ENCODE measurements at regions not wholly inside any gene's neighbourhood (a gene's known extent, or its start where the extent isn't known, plus 50 kb on each side); places are given as distances from the start of the nearest gene placed in this dataset.

GRCh38 chr18:51520676-51521180 is 323.2 kb upstream of the MEX3C start:
- BruUV-seq (replicated peaks) = no TSS peak
- no peak for ATAC-seq

More at GRCh38 chr18:51520676-51521180, 323.2 kb upstream of the MEX3C start:
- H3K36me3 ChIP-seq (ENCODE audit: control insufficient read depth in 2 of 2, insufficient read depth in 2 of 2, low read length in 1 of 2) = no peaks in the 10 kb centered on the region
- ChIA-PET CTCF (no interaction called here), SMC1A (ENCODE audit: uncharacterized antibody, unreplicated experiment) (no interaction called here), POLR2A (no interaction called here), RAD21 (ENCODE audit: unreplicated experiment) (no interaction called here)
- TF ChIP-seq CBX5 (IDR thresholded peaks at IDR 0.05; ENCODE audit: low read depth) (no peak), RBBP5 (conservative IDR thresholded peaks at IDR 0.05) (no peak), MXI1 (IDR thresholded peaks at IDR 0.05; ENCODE audit: low read depth, low read length) (no peak), GATAD2B (conservative IDR thresholded peaks at IDR 0.05; ENCODE audit: low read depth) (no peak), REST (IDR thresholded peaks at IDR 0.05; ENCODE audit: low read depth, low read length) (no peak), CBX3 (IDR thresholded peaks at IDR 0.05; ENCODE audit: borderline replicate concordance, low read depth) (no peak), ZBED1 (IDR thresholded peaks at IDR 0.05; ENCODE audit: borderline replicate concordance) (no peak), TCF3 (IDR thresholded peaks at IDR 0.05; ENCODE audit: borderline replicate concordance, insufficient read depth, low read depth, low read length) (no peak), USF2 (IDR thresholded peaks at IDR 0.05; ENCODE audit: borderline replicate concordance, low read depth, low read length) (no peak), NR2C2 (IDR thresholded peaks at IDR 0.05; ENCODE audit: borderline replicate concordance, control insufficient read depth, insufficient read length, low read depth) (no peak), SUZ12 (IDR thresholded peaks at IDR 0.05; ENCODE audit: unreplicated experiment) (no peak), CHD4 (IDR thresholded peaks at IDR 0.05) (no peak)
- H4K20me1 ChIP-seq (ENCODE audit: control insufficient read depth, insufficient read depth) = no peaks in the 10 kb centered on the region
- WGBS (ENCODE audit: insufficient coverage, insufficient replicate concordance, low lambda C conversion rate, missing lambda C conversion rate) = 58% methylated on average over 1 of the region's 1 CpG
- H3K4me3 ChIP-seq = no peak overlapping the region
- no peak overlapping the region for H3K9ac ChIP-seq (ENCODE audit: control insufficient read depth, insufficient read depth, low read length)
- H3K4me2 ChIP-seq (ENCODE audit: control insufficient read depth, insufficient read depth) = no peak overlapping the region
- intact Hi-C loops (cut with micrococcal nuclease; ENCODE audit: unreplicated experiment) = no loop called here
- H3K27me3 ChIP-seq (replicated peaks in 1 of 2; ENCODE audit: control insufficient read depth in 2 of 2, insufficient read depth in 2 of 2, low read length in 1 of 2) = no peaks in the 10 kb centered on the region
- H3K9me3 ChIP-seq (replicated peaks; ENCODE audit: control insufficient read depth, insufficient read depth, low read length) = no peaks in the 10 kb centered on the region
- H3K27ac ChIP-seq (ENCODE audit: control insufficient read depth, insufficient read depth) = no peak overlapping the region
- FAIRE-seq (no peak), DNase-seq (ENCODE audit: low read depth, low spot score) (no peak)
- in situ Hi-C loops (cut with MboI) = no loop called here
- H3K4me1 ChIP-seq (ENCODE audit: control insufficient read depth, insufficient read depth, low read length) = no peaks in the 10 kb centered on the region
- H3K79me2 ChIP-seq (ENCODE audit: control insufficient read depth, insufficient read depth, low read length) = no peaks in the 10 kb centered on the region
- H2AFZ ChIP-seq (ENCODE audit: control insufficient read depth, low read depth, low read length) = no peak overlapping the region

Measured in GM12878 (cell line).